ENCODE measurements at regions not wholly inside any gene's neighbourhood (a gene's known extent, or its start where the extent isn't known, plus 50 kb on each side); places are given as distances from the start of the nearest gene placed in this dataset.
"Not testable (repeated sequence)": the region's sequence is repeated elsewhere in the genome, so short reads cannot be mapped to it uniquely, and the experiment has no call there.

GRCh38 chr2:192419786-192420185, 225.1 kb upstream of the TMEFF2 start:
- DNase-seq (ENCODE audit: insufficient read length, low spot score), result no peak
- no peak for FAIRE-seq

GRCh38 chr2:192416060-192416459, 221.3 kb upstream of the TMEFF2 start:
- no peak for FAIRE-seq
- DNase-seq (ENCODE audit: insufficient read length, low spot score), result no peak

GRCh38 chr2:192414794-192415193, 220.1 kb upstream of the TMEFF2 start:
- FAIRE-seq (no peak), DNase-seq (ENCODE audit: insufficient read length, low spot score) (no peak)

- FAIRE-seq (no peak), DNase-seq (ENCODE audit: insufficient read length, low spot score) (no peak)
These were observed 219.3 kb upstream of the TMEFF2 start for GRCh38 chr2:192413812-192414681.

- FAIRE-seq; DNase-seq (ENCODE audit: insufficient read length, low spot score): not testable (repeated sequence)
These were observed 218.1 kb upstream of the TMEFF2 start for GRCh38 chr2:192412866-192413265.

GRCh38 chr2:192412394-192412793, 217.7 kb upstream of the TMEFF2 start:
- no peak for FAIRE-seq
- DNase-seq (ENCODE audit: insufficient read length, low spot score), result no peak

GRCh38 chr2:192411755-192412154, 217.0 kb upstream of the TMEFF2 start:
- FAIRE-seq (no peak), DNase-seq (ENCODE audit: insufficient read length, low spot score) (no peak)

- DNase-seq (ENCODE audit: insufficient read length, low spot score), result no peak
- FAIRE-seq, result no peak
These were observed 215.6 kb upstream of the TMEFF2 start for GRCh38 chr2:192410319-192410718.

- FAIRE-seq, result no peak
- DNase-seq (ENCODE audit: insufficient read length, low spot score), result no peak
These were observed 213.0 kb upstream of the TMEFF2 start for GRCh38 chr2:192407692-192408091.

GRCh38 chr2:192398236-192398635, 203.5 kb upstream of the TMEFF2 start:
- DNase-seq (ENCODE audit: insufficient read length, low spot score) (no peak), FAIRE-seq (no peak)

GRCh38 chr2:192394605-192395004, 199.9 kb upstream of the TMEFF2 start:
- FAIRE-seq, result no peak
- DNase-seq (ENCODE audit: insufficient read length, low spot score), result no peak

- DNase-seq (ENCODE audit: insufficient read length, low spot score) (no peak), FAIRE-seq (no peak)
These were observed 196.3 kb upstream of the TMEFF2 start for GRCh38 chr2:192391041-192391440.

GRCh38 chr2:192390401-192390800, 195.7 kb upstream of the TMEFF2 start:
- FAIRE-seq (no peak), DNase-seq (ENCODE audit: insufficient read length, low spot score) (no peak)

GRCh38 chr2:192384191-192384590, 189.5 kb upstream of the TMEFF2 start:
- not testable (repeated sequence) for FAIRE-seq; DNase-seq (ENCODE audit: insufficient read length, low spot score)

GRCh38 chr2:192381082-192381481, 186.3 kb upstream of the TMEFF2 start:
- DNase-seq (ENCODE audit: insufficient read length, low spot score) (no peak), FAIRE-seq (no peak)

- FAIRE-seq, result no peak
These were observed 185.0 kb upstream of the TMEFF2 start for GRCh38 chr2:192379736-192380135.

GRCh38 chr2:192377173-192377572, 182.4 kb upstream of the TMEFF2 start:
- DNase-seq (ENCODE audit: insufficient read length, low spot score) (no peak), FAIRE-seq (no peak)

More at GRCh38 chr2:192379736-192380135, 185.0 kb upstream of the TMEFF2 start:
- no peak for DNase-seq (ENCODE audit: insufficient read length, low spot score)

- DNase-seq (ENCODE audit: insufficient read length, low spot score) (no peak), FAIRE-seq (no peak)
These were observed 179.0 kb upstream of the TMEFF2 start for GRCh38 chr2:192373754-192374153.

GRCh38 chr2:192373221-192373620, 178.5 kb upstream of the TMEFF2 start:
- FAIRE-seq (no peak), DNase-seq (ENCODE audit: insufficient read length, low spot score) (no peak)

- DNase-seq (ENCODE audit: insufficient read length, low spot score) (no peak), FAIRE-seq (no peak)
These were observed 175.2 kb upstream of the TMEFF2 start for GRCh38 chr2:192369969-192370368.

GRCh38 chr2:192357217-192357616, 162.5 kb upstream of the TMEFF2 start:
- FAIRE-seq, result no peak
- no peak for DNase-seq (ENCODE audit: insufficient read length, low spot score)

- no peak for DNase-seq (ENCODE audit: insufficient read length, low spot score)
These were observed 159.9 kb upstream of the TMEFF2 start for GRCh38 chr2:192354512-192355244.

More at GRCh38 chr2:192354512-192355244, 159.9 kb upstream of the TMEFF2 start:
- FAIRE-seq, result no peak
